DND-41 (cell line): ENCODE measurements at regions not wholly inside any gene's neighbourhood (a gene's known extent, or its start where the extent isn't known, plus 50 kb on each side); places are given as distances from the start of the nearest gene placed in this dataset.

Experiments
- ATAC-seq: fragments of 200-7000 bp; cut with Tn5 transposase; 3 replicates; pipeline ENCODE4 v1.9.1; 2021; ENCODE audit warnings: low read depth; ENCODE audit not compliant: insufficient read depth
- DNase-seq: peaks from one replicate; pipeline ENCODE4 v3.0.0-alpha.2; 2020
- H2AFZ ChIP-seq: 2 replicates; pipeline ENCODE4 v1.6.0; 2012; ENCODE audit warnings: low read depth, low read length
- H3K27ac ChIP-seq: 2 replicates; pipeline ENCODE4 v1.5.1; 2012; ENCODE audit warnings: low read length, inconsistent platforms
- H3K27me3 ChIP-seq: fragments of 200-600 bp; sonication (generic); 2 replicates; pipeline ENCODE4 v1.6.0; 2012; ENCODE audit warnings: low read length, mild to moderate bottlenecking, inconsistent platforms; ENCODE audit not compliant: insufficient read depth, poor library complexity
- H3K36me3 ChIP-seq: 2 replicates; pipeline ENCODE4 v1.5.1; 2012; ENCODE audit warnings: low read length, inconsistent platforms; ENCODE audit not compliant: insufficient read depth
- H3K4me1 ChIP-seq: 2 replicates; pipeline ENCODE4 v1.5.1; 2012; ENCODE audit warnings: mild to moderate bottlenecking, low read length; ENCODE audit not compliant: insufficient read depth
- H3K4me2 ChIP-seq: 2 replicates; pipeline ENCODE4 v1.6.0; 2012; ENCODE audit warnings: mild to moderate bottlenecking, moderate library complexity, low read length, inconsistent platforms; ENCODE audit not compliant: insufficient read depth
- H3K4me3 ChIP-seq, 2 experiments: fragments of 200-600 bp in 1 of 2; shearing (Covaris generic) in 1 of 2; 2 replicates each; pipeline ENCODE4 v1.5.1; 2012 to 2016; ENCODE audit warnings: inconsistent platforms in 2 of 2, low read length in 2 of 2, mild to moderate bottlenecking in 2 of 2, low read depth in 1 of 2, moderate library complexity in 1 of 2
- H3K79me2 ChIP-seq: 2 replicates; pipeline ENCODE4 v1.6.0; 2012; ENCODE audit warnings: low read length, inconsistent platforms; ENCODE audit not compliant: insufficient read depth
- H3K9ac ChIP-seq: 2 replicates; pipeline ENCODE4 v1.6.0; 2012; ENCODE audit warnings: low read depth, mild to moderate bottlenecking, inconsistent platforms, low read length, moderate library complexity
- H3K9me3 ChIP-seq: 2 replicates; pipeline ENCODE4 v1.5.1; 2012; ENCODE audit warnings: low read length, moderate library complexity, mild to moderate bottlenecking, inconsistent platforms; ENCODE audit not compliant: insufficient read depth, severe bottlenecking
- H4K20me1 ChIP-seq: 2 replicates; pipeline ENCODE4 v1.6.0; 2012; ENCODE audit warnings: low read length; ENCODE audit not compliant: insufficient read depth
- EZH2 ChIP-seq: IDR thresholded peaks from 3 replicates; pipeline ENCODE4 v1.6.1; 2012; ENCODE audit warnings: borderline replicate concordance, low read depth, mild to moderate bottlenecking, moderate library complexity, low read length, inconsistent platforms; ENCODE audit not compliant: severe bottlenecking
- TF ChIP-seq, protein P1 (sequence below): IDR thresholded peaks from 2 replicates; pipeline ENCODE4 v1.5.1; 2012; ENCODE audit warnings: borderline replicate concordance, low read length, moderate library complexity, mild to moderate bottlenecking; ENCODE audit not compliant: poor library complexity, severe bottlenecking; ENCODE audit errors: extremely low read depth

DNA sequence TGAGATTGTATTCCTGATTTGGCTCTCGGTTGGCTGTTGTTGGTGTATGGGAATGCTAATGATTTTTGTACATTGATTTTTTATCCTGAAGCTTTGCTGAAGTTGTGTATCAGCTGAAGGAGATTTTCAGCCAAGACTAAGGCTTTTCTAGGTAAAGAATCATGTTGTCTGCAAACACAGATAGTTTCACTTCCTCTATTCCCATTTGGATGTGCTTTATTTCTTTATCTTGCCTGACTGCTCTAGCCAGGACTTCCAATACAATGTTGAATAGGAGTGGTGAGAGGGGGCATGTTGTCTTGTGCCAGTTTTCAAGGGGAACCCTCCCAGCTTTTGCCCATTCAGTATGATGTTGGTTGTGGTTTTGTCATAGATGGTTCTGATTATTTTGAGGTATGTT, 90.4 kb downstream of the CYP26B1 start:
- H3K79me2 ChIP-seq: no peaks in the 10 kb centered on the region
- H3K36me3 ChIP-seq: no peaks in the 10 kb centered on the region
- no peaks in the 10 kb centered on the region for H3K4me1 ChIP-seq
- no peak for ATAC-seq
- H2AFZ ChIP-seq: no peak overlapping the region
- DNase-seq: no peak
- H3K4me3 ChIP-seq: no peak overlapping the region
- H3K9ac ChIP-seq: no peak overlapping the region
- no peak overlapping the region for H3K4me2 ChIP-seq
- no peaks in the 10 kb centered on the region for H4K20me1 ChIP-seq
- H3K27me3 ChIP-seq: no peaks in the 10 kb centered on the region
- no peaks in the 10 kb centered on the region for H3K9me3 ChIP-seq
- no peak for TF ChIP-seq EZH2
- TF ChIP-seq, protein P1, sequence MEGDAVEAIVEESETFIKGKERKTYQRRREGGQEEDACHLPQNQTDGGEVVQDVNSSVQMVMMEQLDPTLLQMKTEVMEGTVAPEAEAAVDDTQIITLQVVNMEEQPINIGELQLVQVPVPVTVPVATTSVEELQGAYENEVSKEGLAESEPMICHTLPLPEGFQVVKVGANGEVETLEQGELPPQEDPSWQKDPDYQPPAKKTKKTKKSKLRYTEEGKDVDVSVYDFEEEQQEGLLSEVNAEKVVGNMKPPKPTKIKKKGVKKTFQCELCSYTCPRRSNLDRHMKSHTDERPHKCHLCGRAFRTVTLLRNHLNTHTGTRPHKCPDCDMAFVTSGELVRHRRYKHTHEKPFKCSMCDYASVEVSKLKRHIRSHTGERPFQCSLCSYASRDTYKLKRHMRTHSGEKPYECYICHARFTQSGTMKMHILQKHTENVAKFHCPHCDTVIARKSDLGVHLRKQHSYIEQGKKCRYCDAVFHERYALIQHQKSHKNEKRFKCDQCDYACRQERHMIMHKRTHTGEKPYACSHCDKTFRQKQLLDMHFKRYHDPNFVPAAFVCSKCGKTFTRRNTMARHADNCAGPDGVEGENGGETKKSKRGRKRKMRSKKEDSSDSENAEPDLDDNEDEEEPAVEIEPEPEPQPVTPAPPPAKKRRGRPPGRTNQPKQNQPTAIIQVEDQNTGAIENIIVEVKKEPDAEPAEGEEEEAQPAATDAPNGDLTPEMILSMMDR: no peak
- H3K27ac ChIP-seq: no peak overlapping the region

DNA sequence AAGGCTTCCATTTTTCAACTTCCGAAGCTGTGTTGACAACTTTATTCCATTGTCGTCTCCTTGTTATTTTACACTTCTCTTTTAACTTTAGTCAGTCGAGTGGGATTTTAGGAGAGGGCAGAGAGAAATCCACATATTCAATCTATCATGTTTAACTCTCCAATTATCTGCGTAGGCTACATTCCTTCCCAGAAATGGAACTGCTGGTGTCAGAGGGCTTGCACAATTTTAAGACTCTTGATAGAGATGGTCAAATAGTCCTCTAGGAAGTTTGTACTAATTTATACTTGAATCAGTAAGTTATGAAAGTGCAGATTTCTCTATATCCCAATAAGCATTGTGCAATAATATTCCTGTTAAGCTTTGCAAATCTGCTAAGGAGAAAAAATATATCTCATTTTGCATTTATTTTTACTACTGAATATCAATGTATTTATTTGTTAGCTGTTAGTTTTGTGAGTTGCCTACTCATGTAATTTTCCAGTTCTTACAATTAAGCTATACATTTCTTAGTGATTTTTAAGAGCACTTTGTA, 95.6 kb downstream of the CYP26B1 start:
- no peaks in the 10 kb centered on the region for H3K36me3 ChIP-seq
- no peaks in the 10 kb centered on the region for H3K27me3 ChIP-seq
- H3K9me3 ChIP-seq: no peaks in the 10 kb centered on the region
- H2AFZ ChIP-seq: no peak overlapping the region
- no peak overlapping the region for H3K27ac ChIP-seq
- ATAC-seq: no peak
- no peak overlapping the region for H3K9ac ChIP-seq
- H3K79me2 ChIP-seq: no peaks in the 10 kb centered on the region
- no peak overlapping the region for H3K4me3 ChIP-seq
- DNase-seq: no peak
- H3K4me2 ChIP-seq: no peak overlapping the region
- H3K4me1 ChIP-seq: no peaks in the 10 kb centered on the region
- no peak for TF ChIP-seq EZH2
- TF ChIP-seq, protein P1: no peak
- no peaks in the 10 kb centered on the region for H4K20me1 ChIP-seq

DNA sequence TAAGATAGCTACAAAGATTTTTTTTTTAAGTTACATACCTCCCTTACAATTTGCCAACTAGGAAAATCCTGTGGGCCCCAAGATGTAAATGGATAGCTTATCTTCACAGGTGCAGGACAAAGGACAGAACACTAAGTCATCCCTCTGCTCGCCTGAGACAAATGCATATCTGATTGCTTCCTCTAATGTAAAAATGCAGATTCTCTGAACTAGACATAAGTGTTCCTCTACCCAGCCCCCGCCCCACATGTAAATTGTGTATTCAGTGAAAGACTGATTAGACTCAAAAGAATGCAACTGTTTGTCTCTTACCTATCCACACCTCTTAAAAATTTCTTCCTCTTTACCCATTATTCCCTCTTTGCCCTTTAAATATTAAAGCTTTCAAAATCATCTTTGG, 96.5 kb downstream of the CYP26B1 start:
- Histone ChIP-seq H3K79me2 (no peaks in the 10 kb centered on the region), H4K20me1 (no peaks in the 10 kb centered on the region), H3K36me3 (no peaks in the 10 kb centered on the region), H3K27me3 (no peaks in the 10 kb centered on the region), H2AFZ (no peak overlapping the region), H3K9me3 (no peaks in the 10 kb centered on the region), H3K4me2 (no peak overlapping the region), H3K4me3 (no peak overlapping the region), H3K4me1 (no peaks in the 10 kb centered on the region), H3K27ac (no peak overlapping the region), H3K9ac (no peak overlapping the region)
- ATAC-seq (no peak), DNase-seq (no peak)
- TF ChIP-seq, protein P1: no peak
- TF ChIP-seq EZH2: no peak

DNA sequence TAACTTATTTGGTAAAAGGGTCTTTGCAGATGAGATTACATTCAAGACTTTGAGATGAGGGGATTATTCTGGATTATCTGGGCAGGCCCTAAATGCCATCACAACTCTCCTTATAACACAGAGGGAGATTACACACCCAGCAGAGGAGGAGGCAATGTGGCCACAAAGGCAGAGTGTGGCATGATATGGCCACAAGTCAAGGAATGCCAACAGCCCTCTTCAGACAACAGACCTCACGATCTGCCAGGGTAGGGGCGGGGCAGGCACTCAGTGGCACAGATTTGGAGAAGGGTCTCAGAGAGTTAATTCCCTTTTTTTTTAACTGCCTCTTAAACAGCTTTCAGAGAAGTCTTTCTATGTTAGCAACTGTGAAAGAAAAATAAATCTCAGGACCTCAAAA, 96.9 kb downstream of the CYP26B1 start:
- Histone ChIP-seq H3K4me3 (no peak overlapping the region), H2AFZ (no peak overlapping the region), H3K9ac (no peak overlapping the region), H3K79me2 (no peaks in the 10 kb centered on the region), H3K27me3 (no peaks in the 10 kb centered on the region), H3K9me3 (no peaks in the 10 kb centered on the region), H3K36me3 (no peaks in the 10 kb centered on the region), H3K4me1 (no peaks in the 10 kb centered on the region), H3K27ac (no peak overlapping the region), H3K4me2 (no peak overlapping the region), H4K20me1 (no peaks in the 10 kb centered on the region)
- DNase-seq (no peak), ATAC-seq (no peak)
- TF ChIP-seq, protein P1: no peak
- TF ChIP-seq EZH2: no peak
